ENCODE measurements at regions not wholly inside any gene's neighbourhood (a gene's known extent, or its start where the extent isn't known, plus 50 kb on each side); places are given as distances from the start of the nearest gene placed in this dataset.

DNA sequence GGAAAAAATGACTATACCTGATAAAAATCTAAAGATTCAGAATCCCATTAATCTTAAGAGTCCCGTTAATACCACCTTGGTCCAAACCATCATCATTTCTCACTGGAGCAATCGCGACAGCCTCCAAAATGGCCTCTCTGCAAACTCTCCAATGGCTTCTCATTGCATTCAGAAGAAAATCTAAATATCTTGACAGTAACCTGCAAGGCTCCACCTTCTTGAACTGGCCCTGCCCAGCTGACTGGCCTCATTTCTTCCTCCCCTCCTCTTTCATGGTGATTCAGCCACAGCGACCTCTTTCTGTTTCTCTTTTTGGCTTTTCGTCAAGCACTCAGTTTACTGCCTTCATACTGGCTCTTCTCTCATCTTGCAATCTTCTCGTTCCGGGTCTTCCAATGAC lies 56.2 kb upstream of the GPRIN3 start:
- DNase-seq (ENCODE audit: low spot score), result no peak

DNA sequence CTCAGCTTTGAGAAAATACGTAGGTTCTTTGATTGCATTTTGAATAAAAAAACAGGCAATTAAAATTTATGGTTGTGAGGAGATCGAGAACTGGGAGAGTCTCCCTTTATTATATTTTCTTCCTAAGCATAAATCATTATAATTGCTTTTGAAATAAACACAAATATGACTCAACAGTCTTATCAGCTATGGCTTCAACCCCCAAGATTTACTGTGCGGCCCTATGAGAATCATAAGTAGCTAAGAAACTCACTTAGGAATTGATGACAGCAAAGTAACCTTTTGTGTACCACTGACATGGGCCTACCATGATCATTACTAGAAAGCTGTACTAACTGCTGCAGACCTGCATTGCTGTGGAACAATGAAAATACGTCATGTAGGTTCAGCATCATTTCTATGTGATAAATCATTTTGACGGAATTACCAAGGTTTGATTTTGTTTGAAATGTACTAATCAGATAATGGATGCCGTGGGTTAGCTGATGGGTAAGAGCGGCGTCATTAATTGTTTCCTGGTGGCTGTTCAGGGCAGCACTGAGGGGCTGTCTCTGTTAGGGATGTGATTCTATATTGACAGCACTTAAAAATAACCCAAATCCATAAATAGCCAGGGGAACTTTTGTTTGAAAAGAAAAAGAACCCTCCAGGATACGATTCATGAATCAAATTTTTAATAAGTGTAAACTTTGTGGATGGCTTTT lies 51.5 kb upstream of the GPRIN3 start:
- DNase-seq (ENCODE audit: low spot score), result no peak

DNA sequence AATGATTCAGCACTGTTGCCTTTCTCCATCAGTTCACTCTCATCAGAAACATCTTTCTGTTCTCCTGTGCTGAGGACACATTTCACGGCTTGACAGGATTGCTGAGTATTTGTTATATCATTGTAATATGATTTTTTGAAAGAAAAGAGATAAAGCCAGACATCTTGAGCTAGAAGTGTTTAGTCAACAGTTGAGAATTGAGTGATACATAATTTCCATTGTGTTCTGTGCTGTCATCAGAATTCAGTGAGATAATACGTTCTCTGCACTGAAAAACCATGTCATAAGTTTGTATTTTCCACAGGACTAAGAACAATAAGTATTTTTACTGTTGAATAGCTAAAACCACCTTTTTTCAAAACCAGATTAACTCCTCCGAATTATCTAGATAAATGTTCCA lies 50.2 kb upstream of the GPRIN3 start:
- no peak for DNase-seq (ENCODE audit: low spot score)

All from putamen (tissue), 1 donor.